Activated naive CD4-positive, alpha-beta T cell treated with anti-CD3 and anti-CD28 coated beads for 36 hours (primary cell): ENCODE measurements at regions not wholly inside any gene's neighbourhood (a gene's known extent, or its start where the extent isn't known, plus 50 kb on each side); places are given as distances from the start of the nearest gene placed in this dataset.

Experiments used
- CTCF ChIA-PET: fragments of 350-600 bp; sonication (Branson Sonifier 250); formaldehyde crosslinking; loops from one replicate; lab custom pipeline; 2021; ENCODE audit warnings: antibody characterized with exemption; lab: Charles Lee
- DNase-seq: peaks from one replicate; pipeline ENCODE4 v3.0.0-alpha.2; 2020
- H3K27ac Mint-ChIP-seq: one replicate; pipeline ENCODE4 v1.8.0; 2021; ENCODE audit warnings: mild to moderate bottlenecking, mixed read lengths
- H3K27me3 Mint-ChIP-seq: one replicate; pipeline ENCODE4 v1.8.0; 2021; ENCODE audit warnings: low read depth, mixed read lengths
- H3K36me3 Mint-ChIP-seq: one replicate; pipeline ENCODE4 v1.8.0; 2021; ENCODE audit warnings: low read depth, mixed read lengths
- H3K4me1 Mint-ChIP-seq: one replicate; pipeline ENCODE4 v1.8.0; 2021; ENCODE audit warnings: low read depth, mixed read lengths
- H3K4me3 Mint-ChIP-seq: one replicate; pipeline ENCODE4 v1.8.0; 2021; ENCODE audit warnings: mild to moderate bottlenecking, moderate library complexity, mixed read lengths
- H3K9me3 Mint-ChIP-seq: one replicate; pipeline ENCODE4 v1.8.0; 2021; ENCODE audit warnings: mixed read lengths
- intact Hi-C: fragments of 100-400 bp; cut with micrococcal nuclease; formaldehyde crosslinking; loops from one replicate; pipeline ENCODE4 v1.15.1; 2023

DNA sequence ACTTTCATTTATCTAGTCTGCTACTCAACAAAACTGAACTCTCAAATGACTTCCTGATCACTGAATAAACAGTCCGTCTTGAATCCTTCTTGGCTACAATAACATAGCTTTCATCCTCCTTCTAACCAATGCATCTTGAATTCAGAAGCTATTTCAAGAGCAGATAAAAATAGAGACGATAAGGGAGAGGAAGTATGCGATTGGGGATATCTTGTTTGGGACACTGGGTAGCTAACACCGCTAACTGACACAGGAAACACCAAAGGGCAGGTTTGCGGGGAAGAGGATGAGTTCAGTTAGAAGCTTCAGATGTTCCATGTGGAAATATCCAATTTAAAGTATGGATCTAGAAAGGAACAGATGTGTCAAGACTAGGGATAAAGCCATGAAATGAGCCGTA lies 102.5 kb downstream of the SLC41A2 start:
- Mint-ChIP-seq H3K9me3 (no peaks in the 10 kb centered on the region), H3K4me3 (no peak overlapping the region), H3K27me3 (no peaks in the 10 kb centered on the region), H3K36me3 (no peaks in the 10 kb centered on the region), H3K27ac (no peak overlapping the region), H3K4me1 (no peaks in the 10 kb centered on the region)
- CTCF ChIA-PET = interaction anchor here (1.2 to 1.3 kb wide), 2 partner anchors 10 to 359 kb away, joined by 3 to 4 read pairs; no protein-coding TSS in a partner anchor
- no peak for DNase-seq
- intact Hi-C loops = no loop called here

DNA sequence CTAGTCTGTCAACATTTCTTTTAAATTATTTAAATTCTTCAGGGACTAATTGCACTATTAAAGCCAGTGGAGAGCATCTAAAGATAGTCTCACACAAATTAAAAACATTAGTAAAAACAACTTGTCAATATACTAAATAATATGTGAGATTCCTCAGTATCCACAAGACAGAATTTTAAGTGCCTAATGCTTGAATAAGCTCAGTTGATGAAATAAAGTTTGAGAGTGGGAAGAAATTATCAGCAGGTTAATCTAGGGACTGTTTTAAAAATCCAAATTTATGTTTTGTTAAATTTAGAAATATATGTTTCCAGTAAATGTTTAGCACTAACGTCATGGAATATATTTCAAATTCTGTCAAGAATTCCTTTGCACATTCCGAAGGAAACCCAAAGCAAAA lies 105.2 kb downstream of the SLC41A2 start:
- DNase-seq = no peak
- intact Hi-C loops = no loop called here
- Mint-ChIP-seq H3K4me3 (no peak overlapping the region), H3K9me3 (no peaks in the 10 kb centered on the region), H3K36me3 (no peaks in the 10 kb centered on the region), H3K27ac (no peak overlapping the region), H3K27me3 (no peaks in the 10 kb centered on the region), H3K4me1 (no peaks in the 10 kb centered on the region)
- CTCF ChIA-PET = no interaction called here

DNA sequence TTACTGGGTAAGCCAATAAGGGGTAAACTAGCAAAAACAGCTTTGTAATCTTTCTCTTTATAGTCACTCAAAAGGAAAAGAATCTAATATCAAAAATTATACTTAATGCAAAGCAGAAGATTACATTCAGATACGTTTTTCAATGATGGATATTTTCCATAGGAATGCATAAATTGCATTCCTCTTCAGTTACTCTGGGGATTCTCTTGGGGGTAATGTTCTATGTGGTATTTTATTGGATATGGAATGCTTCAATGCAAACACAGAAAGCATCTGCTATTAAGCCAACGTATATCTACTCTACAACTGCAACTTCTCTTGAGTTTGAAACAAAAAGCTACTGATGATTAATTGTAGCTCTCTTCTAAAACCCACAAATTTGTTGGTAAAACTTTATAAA lies 106.0 kb downstream of the SLC41A2 start:
- intact Hi-C loops = no loop called here
- Mint-ChIP-seq H3K27me3 (no peaks in the 10 kb centered on the region), H3K36me3 (no peaks in the 10 kb centered on the region), H3K9me3 (no peaks in the 10 kb centered on the region), H3K27ac (no peak overlapping the region), H3K4me1 (no peaks in the 10 kb centered on the region), H3K4me3 (no peak overlapping the region)
- CTCF ChIA-PET = interaction anchor here (0.6 to 0.7 kb wide), 2 partner anchors 201 to 470 kb away, joined by 3 to 4 read pairs; no protein-coding TSS in a partner anchor
- no peak for DNase-seq

DNA sequence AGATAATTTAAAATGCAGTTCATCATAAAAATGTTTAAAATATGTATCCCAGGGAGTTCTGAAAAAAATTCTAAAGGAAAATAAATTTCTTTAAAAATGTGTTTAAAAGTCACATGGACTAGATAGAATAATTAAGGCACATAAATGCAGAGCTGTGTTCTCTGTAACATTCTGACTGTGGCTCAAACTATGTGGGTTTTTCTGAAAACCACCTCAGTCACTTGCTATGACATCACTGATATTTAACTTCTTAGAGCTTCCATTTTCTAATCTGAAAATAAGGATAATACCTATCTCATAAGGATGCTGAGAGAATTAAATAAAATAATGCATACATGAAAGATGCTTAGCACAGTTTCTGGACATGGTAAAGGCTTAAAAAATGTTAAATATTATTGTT lies 107.3 kb downstream of the SLC41A2 start:
- Mint-ChIP-seq H3K27me3 (peaks cover 4% of the 10 kb centered on the region), H3K9me3 (no peaks in the 10 kb centered on the region), H3K27ac (no peak overlapping the region), H3K4me3 (no peak overlapping the region), H3K36me3 (no peaks in the 10 kb centered on the region), H3K4me1 (peaks cover 4% of the 10 kb centered on the region)
- DNase-seq = no peak
- intact Hi-C loops = no loop called here
- CTCF ChIA-PET = no interaction called here

DNA sequence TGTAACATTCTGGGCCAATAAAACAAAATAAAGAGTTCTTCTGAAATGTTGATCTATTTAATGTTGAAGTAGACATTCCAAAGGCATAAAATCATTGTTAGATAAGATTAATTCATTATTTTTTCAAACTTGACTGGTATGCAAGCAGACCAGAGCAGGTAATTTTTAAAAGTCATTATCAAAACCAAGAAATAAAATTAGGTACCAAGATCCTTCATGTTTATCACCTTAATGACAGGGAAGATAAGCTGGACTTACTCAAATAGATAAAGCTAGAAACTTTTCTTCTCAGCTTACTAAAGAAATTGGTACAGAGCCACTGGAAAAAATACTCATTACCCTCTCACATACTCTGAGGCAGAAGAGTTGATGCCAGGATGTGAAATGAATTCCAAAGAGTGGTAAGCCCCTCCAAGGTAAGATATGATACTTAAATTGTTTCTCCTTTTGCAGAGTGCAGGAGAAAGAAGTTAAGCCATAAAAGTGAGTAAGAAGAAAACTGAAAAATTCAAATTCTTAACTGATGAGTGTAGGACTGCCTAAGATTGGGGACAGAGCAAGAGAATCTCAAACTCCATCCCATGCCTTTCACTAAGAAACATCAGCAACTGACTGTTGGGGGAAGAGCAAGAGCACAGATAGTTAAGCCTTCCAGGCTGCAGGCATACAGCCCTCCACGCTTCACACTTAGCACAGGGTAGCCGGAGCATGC lies 111.9 kb downstream of the SLC41A2 start:
- Mint-ChIP-seq H3K4me3 (no peak overlapping the region), H3K4me1 (peaks cover 4% of the 10 kb centered on the region), H3K9me3 (no peaks in the 10 kb centered on the region), H3K27me3 (peaks cover 8% of the 10 kb centered on the region), H3K27ac (no peak overlapping the region), H3K36me3 (no peaks in the 10 kb centered on the region)
- intact Hi-C loops = no loop called here
- DNase-seq = no peak
- CTCF ChIA-PET = interaction anchor here (1.3 kb wide), 1 partner anchor 10 kb away, joined by 3 read pairs; no protein-coding TSS in a partner anchor

DNA sequence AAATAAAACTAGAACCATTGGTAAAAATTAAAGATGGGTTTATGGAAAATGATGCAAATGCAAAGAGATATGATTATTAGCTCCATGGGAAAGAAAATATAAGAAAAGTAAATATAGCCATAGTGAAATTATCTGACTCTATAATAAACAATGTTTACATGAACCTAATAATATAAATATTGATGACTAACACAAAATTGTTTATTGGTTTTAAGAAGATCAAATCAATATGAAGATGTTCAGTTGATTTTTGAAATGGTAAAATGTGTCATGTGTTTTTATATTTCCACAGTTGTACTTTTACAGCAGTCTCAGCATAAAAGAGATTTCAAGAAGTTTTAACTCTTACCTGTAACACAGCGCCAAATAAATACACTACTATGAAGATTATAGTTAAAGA lies 114.0 kb downstream of the SLC41A2 start:
- H3K4me1 Mint-ChIP-seq = peaks cover 4% of the 10 kb centered on the region
- CTCF ChIA-PET = interaction anchor here (1.4 kb wide), 1 partner anchor 11 kb away, joined by 4 read pairs; no protein-coding TSS in a partner anchor

DNA sequence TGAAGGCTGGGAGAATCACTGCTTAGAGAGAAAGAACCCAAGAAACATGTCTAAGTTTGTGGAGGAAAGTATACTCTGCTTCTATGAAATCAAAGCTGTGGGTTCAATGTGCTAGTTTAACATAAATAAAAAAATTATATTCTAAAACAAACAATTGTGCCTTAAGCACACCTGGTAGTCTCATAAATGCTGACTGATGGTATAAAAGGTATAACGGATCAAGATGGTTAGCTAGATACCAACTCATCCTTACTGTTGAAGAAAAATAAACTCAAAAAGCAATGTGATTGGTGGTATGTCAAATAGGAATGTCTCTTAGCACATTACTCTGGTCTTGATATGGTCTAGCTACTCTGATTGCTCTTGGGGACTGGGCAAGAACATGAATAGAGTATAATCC lies 117.8 kb downstream of the SLC41A2 start:
- CTCF ChIA-PET = interaction anchor here (0.8 kb wide), 1 partner anchor 117 kb away, joined by 3 read pairs; no protein-coding TSS in a partner anchor
- H3K4me1 Mint-ChIP-seq = no peaks in the 10 kb centered on the region

More for the DNA sequence above, 114.0 kb downstream of the SLC41A2 start:
- intact Hi-C loops = no loop called here
- H3K27ac Mint-ChIP-seq = no peak overlapping the region
- peaks cover 8% of the 10 kb centered on the region for H3K27me3 Mint-ChIP-seq
- no peaks in the 10 kb centered on the region for H3K36me3 Mint-ChIP-seq
- H3K4me3 Mint-ChIP-seq = no peak overlapping the region
- H3K9me3 Mint-ChIP-seq = no peaks in the 10 kb centered on the region
- DNase-seq = no peak

DNA sequence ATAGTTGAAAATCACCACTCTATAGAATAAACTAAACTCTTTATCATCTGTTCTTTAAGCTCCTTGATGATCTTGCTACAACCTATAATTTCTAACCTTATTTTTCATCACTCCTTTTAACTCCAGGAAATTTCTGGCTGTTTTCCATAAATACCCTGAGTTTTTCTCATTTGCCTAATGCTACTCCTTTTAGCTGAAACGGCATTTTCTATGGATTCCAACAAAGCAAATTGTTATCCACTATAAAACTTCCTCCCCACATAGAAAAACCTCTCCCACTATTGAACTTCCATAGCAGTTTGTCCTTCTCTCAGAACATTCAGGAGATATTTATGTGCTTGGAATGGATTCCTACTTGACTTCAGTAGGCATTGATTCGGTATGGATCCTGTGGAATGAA lies 122.8 kb downstream of the SLC41A2 start:
- Mint-ChIP-seq H3K27ac (no peak overlapping the region), H3K4me3 (no peak overlapping the region), H3K4me1 (no peaks in the 10 kb centered on the region), H3K9me3 (no peaks in the 10 kb centered on the region), H3K36me3 (no peaks in the 10 kb centered on the region), H3K27me3 (no peaks in the 10 kb centered on the region)
- intact Hi-C loops = loop anchor here (1.0 kb wide), 1 partner anchor 17 kb away; no protein-coding TSS in a partner anchor
- no peak for DNase-seq
- CTCF ChIA-PET = interaction anchor here (0.6 to 1.1 kb wide), 3 partner anchors 45 to 218 kb away, joined by 3 to 4 read pairs (median 4); no protein-coding TSS in a partner anchor

More for the DNA sequence above, 117.8 kb downstream of the SLC41A2 start:
- H3K36me3 Mint-ChIP-seq = no peaks in the 10 kb centered on the region
- no peak for DNase-seq
- intact Hi-C loops = no loop called here
- no peak overlapping the region for H3K4me3 Mint-ChIP-seq
- H3K27ac Mint-ChIP-seq = no peak overlapping the region
- no peaks in the 10 kb centered on the region for H3K27me3 Mint-ChIP-seq
- H3K9me3 Mint-ChIP-seq = no peaks in the 10 kb centered on the region

DNA sequence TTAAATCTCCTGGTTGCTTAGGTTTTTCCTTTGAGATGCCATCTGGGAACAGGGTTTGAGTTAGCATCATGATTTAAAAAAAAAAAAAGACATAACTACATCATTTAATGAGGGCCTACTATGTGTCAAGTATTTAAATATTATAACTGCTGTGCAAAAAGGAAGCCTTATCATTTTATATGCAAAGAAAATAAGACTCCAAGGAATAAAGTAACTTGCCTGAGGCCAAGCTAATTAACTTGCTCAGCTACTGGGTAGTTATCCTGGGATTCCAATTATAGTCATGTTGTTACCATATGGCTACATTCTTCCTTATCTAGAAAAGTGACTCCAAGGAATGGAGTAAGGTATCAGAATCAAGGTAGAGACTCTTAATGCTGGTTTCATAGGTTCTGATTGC lies 123.5 kb downstream of the SLC41A2 start:
- intact Hi-C loops = loop anchor here (1.0 kb wide), 1 partner anchor 16 kb away; no protein-coding TSS in a partner anchor
- Mint-ChIP-seq H3K4me3 (no peak overlapping the region), H3K27ac (no peak overlapping the region), H3K36me3 (no peaks in the 10 kb centered on the region), H3K4me1 (no peaks in the 10 kb centered on the region), H3K9me3 (no peaks in the 10 kb centered on the region), H3K27me3 (no peaks in the 10 kb centered on the region)
- no peak for DNase-seq
- CTCF ChIA-PET = interaction anchor here (0.7 to 0.9 kb wide), 2 partner anchors 44 to 225 kb away, joined by 3 read pairs; no protein-coding TSS in a partner anchor

DNA sequence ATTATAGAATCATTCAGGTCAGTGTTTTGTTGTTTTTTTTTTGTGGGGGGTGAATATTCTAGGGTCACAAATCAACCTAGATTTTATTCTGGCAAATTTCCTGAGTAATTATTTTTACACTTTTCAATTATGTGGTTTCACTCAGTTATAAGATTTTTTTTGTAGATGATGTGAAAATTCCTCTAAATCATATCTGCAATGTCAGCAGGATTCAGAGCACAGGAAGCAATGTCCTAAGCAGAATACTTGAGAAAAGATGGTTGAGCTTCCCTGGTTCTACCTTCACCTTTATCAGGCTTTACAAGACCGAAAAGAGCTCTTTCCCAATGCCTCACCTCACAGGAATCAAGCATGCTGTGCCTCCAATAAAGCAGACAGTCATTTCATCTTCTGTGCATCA lies 124.3 kb downstream of the SLC41A2 start:
- no peaks in the 10 kb centered on the region for H3K36me3 Mint-ChIP-seq
- DNase-seq = no peak
- H3K4me1 Mint-ChIP-seq = no peaks in the 10 kb centered on the region
- H3K4me3 Mint-ChIP-seq = no peak overlapping the region
- H3K27ac Mint-ChIP-seq = no peak overlapping the region
- CTCF ChIA-PET = interaction anchor here (0.6 to 1.0 kb wide), 6 partner anchors 10 to 452 kb away, joined by 3 to 4 read pairs (median 4); no protein-coding TSS in a partner anchor
- H3K27me3 Mint-ChIP-seq = no peaks in the 10 kb centered on the region
- intact Hi-C loops = no loop called here
- H3K9me3 Mint-ChIP-seq = no peaks in the 10 kb centered on the region

DNA sequence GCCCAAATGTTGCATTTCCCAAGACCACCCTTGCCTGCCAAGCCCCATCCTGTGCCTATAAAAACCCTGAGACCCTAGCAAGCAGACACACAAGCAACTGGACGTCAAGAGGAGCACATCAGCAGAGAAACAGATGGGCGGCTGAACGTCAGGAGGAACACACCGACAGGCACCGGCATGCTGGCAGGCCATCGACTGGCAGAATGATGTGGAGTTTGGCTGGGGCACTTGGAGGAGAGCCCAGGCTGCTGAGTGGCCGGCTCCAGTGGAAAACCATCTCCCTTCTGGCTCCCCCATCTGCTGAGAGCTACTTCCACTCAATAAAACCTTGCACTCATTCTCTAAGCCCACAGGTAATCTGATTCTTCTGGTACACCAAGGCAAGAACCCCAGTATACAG lies 130.1 kb downstream of the SLC41A2 start:
- H3K27ac Mint-ChIP-seq = no peak overlapping the region
- intact Hi-C loops = no loop called here
- H3K4me1 Mint-ChIP-seq = no peaks in the 10 kb centered on the region
- peaks cover 1% of the 10 kb centered on the region for H3K36me3 Mint-ChIP-seq
- H3K4me3 Mint-ChIP-seq = no peak overlapping the region
- H3K27me3 Mint-ChIP-seq = no peaks in the 10 kb centered on the region
- CTCF ChIA-PET = interaction anchor here (2.6 kb wide), 1 partner anchor 446 kb away, joined by 10 read pairs; no protein-coding TSS in a partner anchor
- no peak for DNase-seq
- peaks cover 13% of the 10 kb centered on the region for H3K9me3 Mint-ChIP-seq

DNA sequence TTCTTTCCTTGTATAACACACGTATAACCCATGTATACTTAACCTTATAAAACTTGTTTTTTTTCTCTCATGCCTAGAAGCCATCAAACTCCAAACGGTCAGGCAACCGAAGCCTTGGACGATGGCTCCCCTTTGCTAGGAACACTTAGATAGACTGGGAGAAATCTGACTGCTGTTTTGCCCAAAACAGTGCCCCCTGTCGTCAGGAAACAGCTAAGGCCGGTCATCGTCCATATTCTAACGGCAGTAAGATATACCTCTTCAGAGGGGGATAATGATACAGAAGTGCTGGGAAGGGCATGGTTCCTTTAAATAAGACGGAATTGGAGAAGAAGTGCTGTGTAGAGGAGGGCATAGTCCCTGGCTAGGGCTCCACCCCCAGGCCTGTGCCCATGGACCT lies 130.5 kb downstream of the SLC41A2 start:
- CTCF ChIA-PET = interaction anchor here (1.0 to 2.6 kb wide), 2 partner anchors 47 to 445 kb away, joined by 3 to 10 read pairs; no protein-coding TSS in a partner anchor
- H3K4me1 Mint-ChIP-seq = peaks cover 4% of the 10 kb centered on the region
- peaks cover 13% of the 10 kb centered on the region for H3K9me3 Mint-ChIP-seq
- no peaks in the 10 kb centered on the region for H3K27me3 Mint-ChIP-seq
- intact Hi-C loops = no loop called here
- DNase-seq = peak; percentile 27
- H3K4me3 Mint-ChIP-seq = no peak overlapping the region
- H3K27ac Mint-ChIP-seq = no peak overlapping the region
- H3K36me3 Mint-ChIP-seq = peaks cover 1% of the 10 kb centered on the region
